ENCODE measurements at regions not wholly inside any gene's neighbourhood (a gene's known extent, or its start where the extent isn't known, plus 50 kb on each side); places are given as distances from the start of the nearest gene placed in this dataset.

DNA sequence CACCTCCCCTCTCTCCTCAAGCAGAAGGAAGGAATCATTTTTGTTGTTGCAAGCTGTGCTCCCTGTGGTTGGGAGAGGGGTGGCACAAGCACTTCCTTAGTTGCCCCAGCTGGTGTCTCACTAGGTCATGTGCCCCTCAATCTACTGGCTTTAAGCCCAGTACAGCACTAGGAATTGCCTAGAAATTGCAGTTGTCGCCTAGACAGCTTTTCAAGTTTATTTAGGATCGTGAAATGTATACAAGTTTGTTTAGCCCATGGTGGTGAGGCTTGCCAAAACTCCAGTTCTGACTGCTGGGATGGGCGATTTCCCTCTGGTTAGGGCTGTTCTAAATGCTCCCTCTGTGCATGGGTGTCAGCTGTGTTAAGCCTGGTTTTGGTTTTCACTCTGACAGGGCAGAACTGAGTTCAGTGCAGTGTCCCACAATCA lies 126.8 kb upstream of the ZNF644 start:
- no peak for DNase-seq (ENCODE audit: low spot score)

DNA sequence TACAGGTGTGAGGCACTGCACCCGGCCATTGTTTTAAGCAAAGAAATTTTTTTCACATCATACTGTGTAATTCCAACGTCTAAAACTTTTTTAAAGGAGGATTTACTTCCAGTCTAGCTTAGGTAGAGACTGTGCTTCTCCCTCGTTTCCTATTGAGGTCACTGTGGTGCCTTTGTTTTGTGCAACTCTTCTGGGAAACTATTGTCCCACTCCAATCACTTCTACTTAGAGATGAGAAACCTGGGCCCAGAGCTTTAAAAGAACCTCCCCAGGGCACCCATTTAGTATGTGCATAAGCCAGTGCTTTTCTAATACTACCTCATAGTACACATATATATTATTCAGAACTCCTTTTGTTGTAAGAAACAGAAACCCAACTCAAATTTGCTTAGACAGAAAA lies 120.0 kb upstream of the ZNF644 start:
- DNase-seq (ENCODE audit: low spot score) = no peak

DNA sequence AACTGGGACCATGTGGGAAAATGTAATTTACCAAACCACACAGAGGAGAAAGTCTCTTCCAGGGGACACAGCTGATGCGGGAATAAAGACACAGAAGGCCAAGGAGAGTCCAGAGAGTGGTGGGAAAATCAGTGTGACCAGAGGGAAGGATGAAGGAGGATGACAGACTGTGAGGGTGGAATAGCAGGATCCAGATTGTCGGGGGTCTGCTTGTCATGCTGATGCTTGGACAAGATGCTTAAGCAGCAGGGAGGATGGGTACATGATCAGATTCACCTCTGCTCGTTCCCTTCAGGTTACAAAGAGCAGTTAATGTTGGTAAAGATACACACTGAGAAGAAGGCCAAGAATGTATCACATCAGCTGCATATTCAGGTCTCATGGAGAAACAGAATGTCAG lies 117.1 kb upstream of the ZNF644 start:
- DNase-seq (ENCODE audit: low spot score) = no peak

GRCh38 chr1:91137173-91137852 lies 115.5 kb upstream of the ZNF644 start:
- no peak for DNase-seq (ENCODE audit: low spot score)

- DNase-seq (ENCODE audit: low spot score) = no peak
Measured at GRCh38 chr1:91135799-91136198, 114.0 kb upstream of the ZNF644 start.

DNA sequence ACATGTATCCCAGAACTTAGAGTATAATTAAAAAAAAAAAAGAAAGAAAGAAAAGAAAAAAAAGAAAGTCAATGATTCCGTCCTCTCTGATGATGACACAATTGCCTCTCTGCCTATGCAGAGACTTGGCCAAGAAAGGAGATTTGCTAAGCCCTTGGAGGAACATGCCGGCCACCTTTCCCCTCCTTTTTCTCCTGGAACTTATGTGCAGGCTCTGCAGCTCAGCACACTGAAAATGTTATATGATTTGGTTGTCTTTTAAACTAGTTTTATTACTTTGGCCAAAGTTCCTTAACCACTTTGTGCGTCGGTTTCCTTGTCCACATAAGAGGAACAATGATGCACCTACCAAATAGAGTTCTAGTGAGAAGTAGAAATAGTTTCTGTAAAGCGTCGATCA lies 111.4 kb upstream of the ZNF644 start:
- DNase-seq (ENCODE audit: low spot score) = no peak

GRCh38 chr1:91130256-91130985 lies 108.6 kb upstream of the ZNF644 start:
- DNase-seq (ENCODE audit: low spot score) = no peak

GRCh38 chr1:91129458-91129857 lies 107.6 kb upstream of the ZNF644 start:
- no peak for DNase-seq (ENCODE audit: low spot score)

DNA sequence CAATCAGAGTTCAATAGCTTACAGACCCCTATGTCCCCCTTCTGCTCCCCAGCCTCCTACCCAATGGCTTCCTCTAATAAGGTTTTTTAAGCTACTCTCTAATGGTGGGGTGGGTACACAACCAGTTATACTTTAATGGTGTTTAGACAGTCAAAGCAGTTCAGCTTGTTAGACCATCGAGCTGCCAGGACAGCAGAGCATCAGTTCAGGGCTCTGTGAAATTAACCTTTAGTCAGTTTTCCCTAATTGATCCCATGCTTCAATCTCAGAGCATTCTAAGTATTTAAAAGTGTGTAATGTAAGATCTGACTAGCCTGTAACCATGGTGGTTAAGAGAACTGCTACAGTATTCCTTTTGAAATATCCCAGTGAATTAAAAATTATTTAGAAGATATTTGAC lies 107.2 kb upstream of the ZNF644 start:
- DNase-seq (ENCODE audit: low spot score) = no peak

DNA sequence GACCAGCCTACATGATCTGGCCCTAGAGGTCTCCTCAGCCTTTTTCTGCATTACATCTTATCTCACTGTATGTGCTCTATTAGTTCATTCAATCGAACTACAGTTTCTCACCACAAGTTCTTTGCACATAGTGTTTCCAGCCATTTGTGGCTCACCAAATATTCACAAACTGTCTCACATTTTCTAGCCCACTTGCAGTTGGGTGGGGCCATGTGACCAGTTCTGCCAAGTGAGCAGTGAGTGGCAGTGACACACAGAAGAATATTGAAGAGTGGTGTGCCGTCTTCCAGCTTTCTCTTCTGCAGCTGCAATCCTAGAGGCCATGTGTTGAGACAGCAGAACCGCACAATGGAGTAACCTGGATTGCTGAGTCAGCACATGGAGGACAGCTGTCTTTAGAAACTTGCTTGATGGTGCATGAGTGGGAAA lies 103.2 kb upstream of the ZNF644 start:
- DNase-seq (ENCODE audit: low spot score) = peak; percentile 42

GRCh38 chr1:91124290-91124985 lies 102.6 kb upstream of the ZNF644 start:
- DNase-seq (ENCODE audit: low spot score) = no peak

DNA sequence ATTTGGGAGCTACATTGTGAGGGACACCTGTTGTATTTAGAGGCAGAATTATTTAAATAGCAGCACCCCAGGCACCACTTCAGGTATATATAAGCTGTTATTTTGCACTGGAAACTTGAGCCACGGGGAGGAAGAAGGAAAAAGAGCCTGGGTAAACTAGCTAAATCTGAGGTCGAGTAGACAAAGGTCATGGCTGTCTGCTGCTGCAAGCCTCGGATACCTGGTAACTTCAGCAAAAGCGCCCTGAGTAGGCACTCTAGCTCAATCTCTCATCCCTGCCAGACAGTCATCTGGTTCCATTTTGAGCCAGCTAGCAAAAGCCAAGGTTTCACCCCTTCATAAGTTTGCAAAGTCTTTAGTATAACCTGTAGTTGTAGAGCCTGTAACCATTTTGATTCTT lies 101.9 kb upstream of the ZNF644 start:
- no peak for DNase-seq (ENCODE audit: low spot score)

- DNase-seq (ENCODE audit: low spot score) = no peak
Measured at GRCh38 chr1:91123319-91123718, 101.5 kb upstream of the ZNF644 start.

DNA sequence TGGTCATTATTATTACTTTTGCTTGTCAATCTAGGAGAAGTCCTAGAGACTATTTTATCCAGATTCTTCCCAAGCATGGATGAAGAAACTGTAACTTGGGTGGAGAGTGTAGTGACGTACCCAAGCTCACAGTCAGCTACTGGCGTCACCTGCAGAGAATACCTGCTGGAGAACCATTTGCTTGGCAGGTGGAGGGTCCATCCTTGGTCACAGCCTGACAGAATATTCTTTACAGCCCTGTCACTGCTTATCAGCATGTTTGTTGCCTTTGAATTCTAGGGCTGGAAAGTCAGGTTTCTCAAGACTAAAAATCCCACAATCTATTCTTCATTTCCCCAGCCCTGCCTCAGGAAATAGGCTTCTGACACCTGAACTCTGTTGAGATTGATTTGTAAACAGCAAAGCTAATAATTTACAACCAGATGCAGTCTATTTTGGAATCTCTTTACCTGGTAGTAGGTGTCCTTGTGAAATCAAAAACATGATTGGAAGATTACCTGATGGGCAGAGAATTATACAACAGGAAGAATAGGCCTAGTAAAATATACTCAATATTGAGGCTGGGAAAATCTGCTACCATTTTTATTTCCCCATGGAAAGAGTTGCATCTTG lies 100.4 kb upstream of the ZNF644 start:
- DNase-seq (ENCODE audit: low spot score) = no peak

- DNase-seq (ENCODE audit: low spot score) = no peak
Measured at GRCh38 chr1:91121366-91121765, 99.5 kb upstream of the ZNF644 start.

- no peak for DNase-seq (ENCODE audit: low spot score)
Measured at GRCh38 chr1:91120936-91121335, 99.1 kb upstream of the ZNF644 start.

DNA sequence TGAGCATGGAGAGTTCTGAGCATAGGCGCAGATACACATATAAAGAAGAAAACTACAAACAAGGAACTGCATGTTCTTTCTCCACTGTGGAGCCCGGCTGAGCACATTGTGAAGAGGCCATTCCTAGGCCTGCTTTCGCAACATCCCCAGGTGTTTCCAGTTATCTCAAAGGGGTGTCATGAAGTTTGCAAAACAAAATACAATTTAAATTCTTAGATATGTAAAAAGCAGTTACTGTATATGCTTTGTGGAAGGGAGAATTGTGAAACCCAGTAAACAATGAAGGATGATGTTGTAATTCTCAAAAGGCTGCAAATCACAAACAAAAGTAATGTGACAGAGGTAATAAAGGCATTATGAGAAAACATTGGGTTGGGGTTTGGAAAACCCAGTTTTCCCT lies 98.6 kb upstream of the ZNF644 start:
- no peak for DNase-seq (ENCODE audit: low spot score)

- no peak for DNase-seq (ENCODE audit: low spot score)
Measured at GRCh38 chr1:91104712-91105111, 82.9 kb upstream of the ZNF644 start.

DNA sequence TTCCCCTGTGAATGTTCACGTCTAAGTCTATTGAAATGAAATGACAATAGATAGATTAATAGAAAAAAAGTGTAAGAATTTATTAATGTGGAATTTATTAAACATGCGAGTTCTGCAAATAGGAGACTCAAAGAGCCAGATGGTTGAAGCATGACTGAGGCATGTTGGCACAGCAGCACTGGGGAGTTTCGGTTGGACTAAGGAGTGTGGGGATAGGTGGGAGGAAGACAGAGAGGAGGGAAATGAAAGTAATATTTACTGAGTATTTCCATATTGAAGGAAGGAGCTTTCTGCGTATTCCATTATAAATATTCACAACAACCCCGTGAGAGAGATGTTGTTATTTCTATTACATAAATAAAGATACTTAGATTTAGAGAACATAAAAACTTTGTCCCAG lies 79.5 kb upstream of the ZNF644 start:
- no peak for DNase-seq (ENCODE audit: low spot score)

- DNase-seq (ENCODE audit: low spot score) = no peak
Measured at GRCh38 chr1:91099746-91100621, 78.1 kb upstream of the ZNF644 start.

DNA sequence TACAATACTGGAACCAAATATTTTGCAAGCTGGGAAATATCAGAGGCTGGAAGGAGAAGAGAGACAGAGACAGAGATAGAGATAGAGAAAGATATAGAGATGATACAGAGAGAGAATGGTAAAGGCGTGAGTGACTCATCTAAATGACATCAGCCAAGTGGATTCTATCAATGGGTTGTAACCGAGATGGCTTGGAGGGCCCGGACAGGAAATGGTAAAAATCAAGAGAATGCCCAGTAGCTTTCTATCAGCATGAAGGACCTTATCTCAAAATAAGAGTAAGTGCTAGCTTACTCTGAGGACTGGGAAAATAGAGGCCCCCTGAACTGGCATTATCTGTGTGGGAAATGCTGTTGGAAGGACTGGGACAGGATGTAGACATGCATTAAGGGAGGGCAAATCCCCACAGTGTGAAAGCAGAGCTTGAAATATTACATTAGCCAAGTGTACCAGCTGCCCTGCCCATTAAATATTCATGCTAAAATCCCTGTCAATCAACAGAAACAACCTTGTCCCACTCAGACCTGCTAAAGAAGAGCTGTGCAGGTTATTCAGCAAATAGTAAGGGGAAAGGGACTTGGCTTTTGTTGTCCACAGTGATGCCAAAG lies 76.6 kb upstream of the ZNF644 start:
- DNase-seq (ENCODE audit: low spot score) = no peak

Data from CD4-positive, alpha-beta T cell treated with Interleukin-2 at 100 ng/mL for 4 hours (primary cell).